ENCODE measurements at regions not wholly inside any gene's neighbourhood (a gene's known extent, or its start where the extent isn't known, plus 50 kb on each side); places are given as distances from the start of the nearest gene placed in this dataset.

- no peaks in the 10 kb centered on the region for H3K9me3 ChIP-seq (ENCODE audit: insufficient read depth, low read depth, low read length)
- no peak overlapping the region for H3K4me2 ChIP-seq (ENCODE audit: low read depth, low read length, poor library complexity, severe bottlenecking)
- TF ChIP-seq EZH2phosphoT487 (IDR thresholded peaks at IDR 0.05; ENCODE audit: borderline replicate concordance) (no peak), CTCF (conservative IDR thresholded peaks at IDR 0.05; ENCODE audit: low read length) (no peak)
- H3K79me2 ChIP-seq (ENCODE audit: insufficient read depth, low read length), result no peaks in the 10 kb centered on the region
- peaks cover 19% of the 10 kb centered on the region for H3K4me1 ChIP-seq (ENCODE audit: insufficient read depth, low read length, poor library complexity, severe bottlenecking)
- H3K27me3 ChIP-seq (ENCODE audit: insufficient read depth, low read length, poor library complexity, severe bottlenecking), result no peaks in the 10 kb centered on the region
- no peaks in the 10 kb centered on the region for H3K36me3 ChIP-seq (ENCODE audit: insufficient read depth, low read length)
- H4K20me1 ChIP-seq (ENCODE audit: insufficient read depth, low read length, poor library complexity, severe bottlenecking), result no peaks in the 10 kb centered on the region
- H3F3A ChIP-seq (ENCODE audit: low read depth), result no peaks in the 10 kb centered on the region
- no peak overlapping the region for H2AFZ ChIP-seq (ENCODE audit: low read length)
- H3K9ac ChIP-seq (ENCODE audit: low read depth, low read length, poor library complexity, severe bottlenecking), result no peak overlapping the region
- H3K9me2 ChIP-seq (replicated peaks; ENCODE audit: low read depth, low read length), result no peaks in the 10 kb centered on the region
- no peak overlapping the region for H3K4me3 ChIP-seq (ENCODE audit: low read length, poor library complexity, severe bottlenecking)
Measured at GRCh38 chr15:69587723-69588426, 135.3 kb downstream of the RPLP1 start.

- Histone ChIP-seq H3K9me2 (replicated peaks; ENCODE audit: low read depth, low read length) (no peaks in the 10 kb centered on the region), H3K9me3 (ENCODE audit: insufficient read depth, low read depth, low read length) (no peaks in the 10 kb centered on the region), H3K4me1 (ENCODE audit: insufficient read depth, low read length, poor library complexity, severe bottlenecking) (peaks cover under 1% of the 10 kb centered on the region), H3K4me2 (ENCODE audit: low read depth, low read length, poor library complexity, severe bottlenecking) (no peak overlapping the region), H2AFZ (ENCODE audit: low read length) (no peak overlapping the region), H3K9ac (ENCODE audit: low read depth, low read length, poor library complexity, severe bottlenecking) (no peak overlapping the region), H3K36me3 (ENCODE audit: insufficient read depth, low read length) (no peaks in the 10 kb centered on the region), H3F3A (ENCODE audit: low read depth) (no peaks in the 10 kb centered on the region), H3K4me3 (ENCODE audit: low read length, poor library complexity, severe bottlenecking) (no peak overlapping the region), H3K27me3 (ENCODE audit: insufficient read depth, low read length, poor library complexity, severe bottlenecking) (no peaks in the 10 kb centered on the region), H3K79me2 (ENCODE audit: insufficient read depth, low read length) (no peaks in the 10 kb centered on the region), H4K20me1 (ENCODE audit: insufficient read depth, low read length, poor library complexity, severe bottlenecking) (no peaks in the 10 kb centered on the region)
- TF ChIP-seq EZH2phosphoT487 (IDR thresholded peaks at IDR 0.05; ENCODE audit: borderline replicate concordance), result no peak
- no peak for TF ChIP-seq CTCF (conservative IDR thresholded peaks at IDR 0.05; ENCODE audit: low read length)
Measured at GRCh38 chr15:69590201-69590710, 137.6 kb downstream of the RPLP1 start.

- Histone ChIP-seq H3K9ac (ENCODE audit: low read depth, low read length, poor library complexity, severe bottlenecking) (no peak overlapping the region), H3K79me2 (ENCODE audit: insufficient read depth, low read length) (no peaks in the 10 kb centered on the region), H3K4me2 (ENCODE audit: low read depth, low read length, poor library complexity, severe bottlenecking) (no peak overlapping the region), H2AFZ (ENCODE audit: low read length) (no peak overlapping the region), H3K9me2 (replicated peaks; ENCODE audit: low read depth, low read length) (no peaks in the 10 kb centered on the region), H3K36me3 (ENCODE audit: insufficient read depth, low read length) (no peaks in the 10 kb centered on the region), H3K9me3 (ENCODE audit: insufficient read depth, low read depth, low read length) (no peaks in the 10 kb centered on the region), H4K20me1 (ENCODE audit: insufficient read depth, low read length, poor library complexity, severe bottlenecking) (no peaks in the 10 kb centered on the region), H3K27me3 (ENCODE audit: insufficient read depth, low read length, poor library complexity, severe bottlenecking) (no peaks in the 10 kb centered on the region), H3K4me3 (ENCODE audit: low read length, poor library complexity, severe bottlenecking) (no peak overlapping the region), H3F3A (ENCODE audit: low read depth) (no peaks in the 10 kb centered on the region), H3K4me1 (ENCODE audit: insufficient read depth, low read length, poor library complexity, severe bottlenecking) (peaks cover 4% of the 10 kb centered on the region)
- TF ChIP-seq CTCF (conservative IDR thresholded peaks at IDR 0.05; ENCODE audit: low read length) (no peak), EZH2phosphoT487 (IDR thresholded peaks at IDR 0.05; ENCODE audit: borderline replicate concordance) (no peak)
Measured at GRCh38 chr15:69590932-69591524, 138.4 kb downstream of the RPLP1 start.

Measured in Loucy (cell line).